ENCODE measurements at regions not wholly inside any gene's neighbourhood (a gene's known extent, or its start where the extent isn't known, plus 50 kb on each side); places are given as distances from the start of the nearest gene placed in this dataset.
"Not testable (repeated sequence)": the region's sequence is repeated elsewhere in the genome, so short reads cannot be mapped to it uniquely, and the experiment has no call there.

DNA sequence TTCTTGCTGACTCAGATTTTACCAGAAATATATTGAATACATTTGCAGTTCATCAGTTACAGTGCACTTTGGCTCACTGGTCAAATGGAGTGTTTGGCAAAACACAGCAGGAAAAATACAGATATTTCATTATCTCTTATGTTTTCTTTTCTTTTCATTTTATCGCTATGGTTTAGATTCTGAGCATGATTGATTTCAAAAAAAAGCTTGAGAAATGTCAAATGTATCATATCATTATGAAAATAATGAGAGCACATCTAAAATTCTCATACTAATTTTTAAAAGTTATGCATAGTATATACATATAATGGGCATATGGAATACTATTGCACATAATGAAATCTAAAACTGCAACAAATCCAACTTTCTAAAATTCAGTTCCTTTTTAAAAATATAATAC is 593.8 kb upstream of the PCDH7 start:
- no peak for TF ChIP-seq RAD21 (IDR thresholded peaks at IDR 0.05; ENCODE audit: low read depth)
- H3K9me3 ChIP-seq (ENCODE audit: control insufficient read depth in 1 of 2, insufficient read depth in 1 of 2, low read depth in 1 of 2, low read length in 2 of 2): no peaks in the 10 kb centered on the region
- no peak overlapping the region for H3K4me3 ChIP-seq (replicated peaks in 1 of 2; ENCODE audit: low read depth in 1 of 2, low read length in 2 of 2)
- no TSS peak for BruUV-seq (replicated peaks)
- CTCF ChIA-PET: no interaction called here
- no peaks in the 10 kb centered on the region for H3K36me3 ChIP-seq (ENCODE audit: control insufficient read depth in 1 of 2, insufficient read depth in 2 of 2, low read length in 2 of 2)
- no peaks in the 10 kb centered on the region for H3K9me2 ChIP-seq (ENCODE audit: insufficient read depth)
- H3K79me2 ChIP-seq (ENCODE audit: insufficient read depth, low read length): no peaks in the 10 kb centered on the region
- DNase-seq (ENCODE audit: low read depth, low spot score) (no peak), ATAC-seq (no peak)
- RAD21 ChIA-PET (ENCODE audit: low non-redundant PET in 1 of 2, low total read pairs in 2 of 2, uncharacterized antibody in 2 of 2, unreplicated experiment in 2 of 2): no interaction called here
- H3K27ac ChIP-seq (ENCODE audit: low read depth, low read length): no peak overlapping the region
- H4K20me1 ChIP-seq (ENCODE audit: insufficient read depth): no peaks in the 10 kb centered on the region
- H3K27me3 ChIP-seq (ENCODE audit: insufficient read depth, low read length): no peaks in the 10 kb centered on the region
- POLR2A ChIA-PET: no interaction called here
- H2AFZ ChIP-seq (ENCODE audit: low read depth, low read length, poor library complexity, severe bottlenecking): no peak overlapping the region
- intact Hi-C loops (cut with micrococcal nuclease): no loop called here
- H3K4me2 ChIP-seq (ENCODE audit: low read length): no peak overlapping the region
- no peaks in the 10 kb centered on the region for H3K4me1 ChIP-seq (ENCODE audit: control insufficient read depth in 1 of 2, insufficient read depth in 2 of 2, low read length in 2 of 2)
- H3K9ac ChIP-seq (ENCODE audit: low read length): no peak overlapping the region

DNA sequence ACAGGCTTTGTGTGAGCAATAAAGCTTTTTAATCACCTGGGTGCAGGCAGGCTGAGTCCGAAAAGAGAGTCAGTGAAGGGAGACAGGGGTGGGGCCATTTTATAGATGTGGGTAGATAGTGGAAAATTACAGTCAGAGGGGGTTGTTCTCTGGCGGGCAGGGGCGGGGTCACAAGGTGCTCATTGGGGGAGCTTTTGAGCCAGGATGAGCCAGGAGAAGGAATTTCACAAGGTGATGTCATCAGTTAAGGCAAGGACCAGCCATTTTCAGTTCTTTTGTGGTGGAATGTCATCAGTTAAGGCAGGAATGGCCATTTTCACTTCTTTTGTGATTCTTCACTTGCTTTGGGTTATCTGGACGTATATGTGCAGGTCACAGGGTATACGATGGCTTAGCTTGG is 571.3 kb upstream of the PCDH7 start:
- H3K79me2 ChIP-seq (ENCODE audit: insufficient read depth, low read length); H3K4me2 ChIP-seq (ENCODE audit: low read length); CTCF ChIA-PET; H3K27ac ChIP-seq (ENCODE audit: low read depth, low read length); H3K9me3 ChIP-seq (ENCODE audit: control insufficient read depth in 1 of 2, insufficient read depth in 1 of 2, low read depth in 1 of 2, low read length in 2 of 2); BruUV-seq (replicated peaks); H3K9me2 ChIP-seq (ENCODE audit: insufficient read depth); H2AFZ ChIP-seq (ENCODE audit: low read depth, low read length, poor library complexity, severe bottlenecking); POLR2A ChIA-PET; H3K9ac ChIP-seq (ENCODE audit: low read length); H3K4me3 ChIP-seq (replicated peaks in 1 of 2; ENCODE audit: low read depth in 1 of 2, low read length in 2 of 2); ATAC-seq; RAD21 ChIA-PET (ENCODE audit: low non-redundant PET in 1 of 2, low total read pairs in 2 of 2, uncharacterized antibody in 2 of 2, unreplicated experiment in 2 of 2); H4K20me1 ChIP-seq (ENCODE audit: insufficient read depth); intact Hi-C loops (cut with micrococcal nuclease); H3K36me3 ChIP-seq (ENCODE audit: control insufficient read depth in 1 of 2, insufficient read depth in 2 of 2, low read length in 2 of 2); H3K27me3 ChIP-seq (ENCODE audit: insufficient read depth, low read length); DNase-seq (ENCODE audit: low read depth, low spot score); H3K4me1 ChIP-seq (ENCODE audit: control insufficient read depth in 1 of 2, insufficient read depth in 2 of 2, low read length in 2 of 2): not testable (repeated sequence)

DNA sequence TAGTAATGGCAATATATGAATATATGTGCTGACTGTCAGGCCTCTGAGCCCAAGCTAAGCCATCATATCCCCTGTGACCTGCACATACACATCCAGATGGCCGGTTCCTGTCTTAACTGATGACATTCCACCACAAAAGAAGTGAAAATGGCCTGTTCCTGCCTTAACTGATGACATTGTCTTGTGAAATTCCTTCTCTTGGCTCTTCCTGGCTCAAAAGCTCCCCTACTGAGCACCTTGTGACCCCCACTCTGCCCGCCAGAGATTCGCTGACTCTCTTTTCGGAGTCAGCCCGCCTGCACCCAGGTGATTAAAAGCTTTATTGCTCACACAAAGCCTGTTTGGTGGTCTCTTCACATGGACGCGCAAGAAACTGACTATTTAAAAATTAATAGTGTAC is 570.6 kb upstream of the PCDH7 start:
- H3K4me2 ChIP-seq (ENCODE audit: low read length); BruUV-seq (replicated peaks); H3K27ac ChIP-seq (ENCODE audit: low read depth, low read length); H3K79me2 ChIP-seq (ENCODE audit: insufficient read depth, low read length); H3K9me3 ChIP-seq (ENCODE audit: control insufficient read depth in 1 of 2, insufficient read depth in 1 of 2, low read depth in 1 of 2, low read length in 2 of 2); H3K4me3 ChIP-seq (replicated peaks in 1 of 2; ENCODE audit: low read depth in 1 of 2, low read length in 2 of 2); H4K20me1 ChIP-seq (ENCODE audit: insufficient read depth); CTCF ChIA-PET; H3K36me3 ChIP-seq (ENCODE audit: control insufficient read depth in 1 of 2, insufficient read depth in 2 of 2, low read length in 2 of 2); RAD21 ChIA-PET (ENCODE audit: low non-redundant PET in 1 of 2, low total read pairs in 2 of 2, uncharacterized antibody in 2 of 2, unreplicated experiment in 2 of 2); H3K27me3 ChIP-seq (ENCODE audit: insufficient read depth, low read length); intact Hi-C loops (cut with micrococcal nuclease); H3K9me2 ChIP-seq (ENCODE audit: insufficient read depth); H3K4me1 ChIP-seq (ENCODE audit: control insufficient read depth in 1 of 2, insufficient read depth in 2 of 2, low read length in 2 of 2); H3K9ac ChIP-seq (ENCODE audit: low read length); DNase-seq (ENCODE audit: low read depth, low spot score); ATAC-seq; POLR2A ChIA-PET; H2AFZ ChIP-seq (ENCODE audit: low read depth, low read length, poor library complexity, severe bottlenecking): not testable (repeated sequence)

Measured in HCT116 (cell line).